DOHH2 (cell line): ENCODE measurements at regions not wholly inside any gene's neighbourhood (a gene's known extent, or its start where the extent isn't known, plus 50 kb on each side); places are given as distances from the start of the nearest gene placed in this dataset.

Experiments
- EZH2phosphoT487 ChIP-seq: fragments of 200-600 bp; sonication (generic); IDR thresholded peaks from 2 replicates; pipeline ENCODE4 v1.6.1; 2017; ENCODE audit warnings: borderline replicate concordance, mild to moderate bottlenecking, antibody characterized with exemption, low read length, moderate library complexity, mixed read lengths
- TF ChIP-seq, protein P1 (sequence below): fragments of 200-600 bp; sonication (generic); IDR thresholded peaks from one replicate; pipeline ENCODE4 v1.5.1; 2014; ENCODE audit warnings: antibody characterized with exemption, mild to moderate bottlenecking, low read depth, low read length; ENCODE audit not compliant: poor library complexity, severe bottlenecking

DNA sequence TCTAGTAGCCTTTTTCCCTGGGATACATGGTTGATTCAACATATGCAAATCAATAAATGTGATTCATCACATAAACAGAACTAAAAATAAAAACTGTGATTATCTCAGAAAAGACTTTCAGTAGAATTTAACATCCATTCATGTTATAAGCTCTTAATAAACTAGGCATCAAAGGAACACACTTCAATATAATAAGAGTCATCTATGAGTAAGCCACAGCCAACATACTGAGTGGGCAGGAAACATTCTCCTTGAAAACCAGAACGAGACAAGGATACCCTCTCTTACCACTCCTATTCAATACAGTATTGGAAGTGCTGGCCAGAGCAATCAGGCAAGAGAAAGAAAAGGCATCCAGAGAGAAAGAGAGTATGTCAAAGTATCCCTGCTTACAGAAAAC is 239.9 kb downstream of the ATPSCKMT start:
- TF ChIP-seq, protein P1, sequence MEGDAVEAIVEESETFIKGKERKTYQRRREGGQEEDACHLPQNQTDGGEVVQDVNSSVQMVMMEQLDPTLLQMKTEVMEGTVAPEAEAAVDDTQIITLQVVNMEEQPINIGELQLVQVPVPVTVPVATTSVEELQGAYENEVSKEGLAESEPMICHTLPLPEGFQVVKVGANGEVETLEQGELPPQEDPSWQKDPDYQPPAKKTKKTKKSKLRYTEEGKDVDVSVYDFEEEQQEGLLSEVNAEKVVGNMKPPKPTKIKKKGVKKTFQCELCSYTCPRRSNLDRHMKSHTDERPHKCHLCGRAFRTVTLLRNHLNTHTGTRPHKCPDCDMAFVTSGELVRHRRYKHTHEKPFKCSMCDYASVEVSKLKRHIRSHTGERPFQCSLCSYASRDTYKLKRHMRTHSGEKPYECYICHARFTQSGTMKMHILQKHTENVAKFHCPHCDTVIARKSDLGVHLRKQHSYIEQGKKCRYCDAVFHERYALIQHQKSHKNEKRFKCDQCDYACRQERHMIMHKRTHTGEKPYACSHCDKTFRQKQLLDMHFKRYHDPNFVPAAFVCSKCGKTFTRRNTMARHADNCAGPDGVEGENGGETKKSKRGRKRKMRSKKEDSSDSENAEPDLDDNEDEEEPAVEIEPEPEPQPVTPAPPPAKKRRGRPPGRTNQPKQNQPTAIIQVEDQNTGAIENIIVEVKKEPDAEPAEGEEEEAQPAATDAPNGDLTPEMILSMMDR: no peak
- TF ChIP-seq EZH2phosphoT487: no peak
